GM12864 (cell line): ENCODE measurements at regions not wholly inside any gene's neighbourhood (a gene's known extent, or its start where the extent isn't known, plus 50 kb on each side); places are given as distances from the start of the nearest gene placed in this dataset.

Experiments
- DNase-seq: peaks from one replicate; pipeline ENCODE4 v3.0.0-alpha.2; 2011; ENCODE audit warnings: low read depth
- H3K4me3 ChIP-seq: 2 replicates; pipeline ENCODE4 v1.5.1; 2011; ENCODE audit warnings: mild to moderate bottlenecking, low read depth, low read length, control low read depth
- CTCF ChIP-seq: IDR thresholded peaks from 2 replicates; pipeline ENCODE4 v1.5.1; 2011; ENCODE audit warnings: low read depth, mild to moderate bottlenecking, moderate library complexity, low read length, control low read depth, inconsistent platforms; ENCODE audit errors: missing control alignments

- no peak for DNase-seq
- no peak for TF ChIP-seq CTCF
Measured at GRCh38 chr5:103435136-103435889, 127.3 kb downstream of the NUDT12 start.

GRCh38 chr5:103434057-103434456, 128.5 kb downstream of the NUDT12 start:
- DNase-seq: no peak
- TF ChIP-seq CTCF: no peak

More at GRCh38 chr5:103435136-103435889, 127.3 kb downstream of the NUDT12 start:
- no peak overlapping the region for H3K4me3 ChIP-seq

GRCh38 chr5:103433211-103433610, 129.4 kb downstream of the NUDT12 start:
- no peak for DNase-seq
- TF ChIP-seq CTCF: no peak
- H3K4me3 ChIP-seq: no peak overlapping the region

More at GRCh38 chr5:103434057-103434456, 128.5 kb downstream of the NUDT12 start:
- no peak overlapping the region for H3K4me3 ChIP-seq

GRCh38 chr5:103428923-103429322, 133.7 kb downstream of the NUDT12 start:
- no peak for DNase-seq
- no peak for TF ChIP-seq CTCF
- H3K4me3 ChIP-seq: no peak overlapping the region

GRCh38 chr5:103428411-103428871, 134.1 kb downstream of the NUDT12 start:
- TF ChIP-seq CTCF: no peak
- H3K4me3 ChIP-seq: no peak overlapping the region
- no peak for DNase-seq

GRCh38 chr5:103427326-103427725, 135.3 kb downstream of the NUDT12 start:
- no peak for TF ChIP-seq CTCF
- no peak for DNase-seq
- H3K4me3 ChIP-seq: no peak overlapping the region

GRCh38 chr5:103425686-103426454, 136.7 kb downstream of the NUDT12 start:
- DNase-seq: no peak
- no peak for TF ChIP-seq CTCF
- H3K4me3 ChIP-seq: no peak overlapping the region
